Jurkat, Clone E6-1 (cell line): ENCODE measurements at regions not wholly inside any gene's neighbourhood (a gene's known extent, or its start where the extent isn't known, plus 50 kb on each side); places are given as distances from the start of the nearest gene placed in this dataset.
A peak's percentile ranks its signal among the peaks of the same experiment; 100 is the strongest.

Experiments used
- DNase-seq: peaks from one replicate; pipeline ENCODE4 v3.0.0-alpha.2; 2011; ENCODE audit warnings: low read depth, low spot score
- H3K4me3 ChIP-seq: 2 replicates; pipeline ENCODE4 v1.5.1; 2011; ENCODE audit warnings: mild to moderate bottlenecking, low read length, control low read depth, moderate library complexity

DNA sequence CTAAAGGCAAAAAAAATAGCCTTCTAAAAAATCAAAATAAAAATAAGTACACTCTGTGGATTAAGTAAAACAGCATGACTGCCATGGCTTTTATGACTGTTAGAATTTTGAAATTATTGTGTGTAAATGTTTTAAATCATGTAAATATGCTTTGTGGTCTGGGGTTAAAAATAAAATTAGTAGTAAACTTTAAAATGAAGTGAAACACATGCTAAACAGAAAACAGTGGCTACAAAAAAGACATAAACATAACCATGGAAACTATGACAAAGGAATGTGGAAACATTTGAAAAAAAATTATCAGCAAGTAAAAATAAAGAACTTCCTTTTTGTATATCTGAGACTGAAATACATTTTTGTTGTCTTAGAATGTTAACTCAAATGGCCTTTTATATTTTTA lies 134.5 kb upstream of the SPEF2 start:
- no peak for DNase-seq
- H3K4me3 ChIP-seq = no peak overlapping the region

DNA sequence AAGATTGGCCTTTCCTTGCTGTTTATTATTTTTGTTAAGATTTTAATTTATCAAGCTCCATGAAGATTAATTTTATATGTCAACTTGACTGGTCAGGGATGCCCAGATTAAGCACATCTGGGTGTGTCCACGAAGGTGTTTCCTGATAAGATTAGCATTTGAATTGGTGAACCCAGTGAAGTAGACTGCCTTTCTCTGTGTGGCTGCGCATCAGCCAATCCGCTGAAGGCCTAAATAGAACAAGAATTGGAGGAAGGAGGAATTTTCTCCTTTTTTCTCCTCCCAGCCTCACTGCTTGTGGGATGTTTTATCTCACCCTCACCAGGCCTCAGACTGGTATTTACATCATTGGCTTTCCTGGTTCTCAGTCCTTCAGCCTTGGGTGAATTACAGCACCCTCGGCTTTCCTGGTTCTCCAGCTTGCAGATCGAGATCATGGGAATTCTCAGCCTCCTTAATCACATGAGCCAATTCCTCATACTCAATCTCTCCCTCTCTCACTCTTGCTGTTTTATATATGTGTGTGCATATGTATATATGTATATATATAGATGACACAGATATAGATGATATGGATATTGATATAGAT lies 135.4 kb upstream of the SPEF2 start:
- no peak overlapping the region for H3K4me3 ChIP-seq
- no peak for DNase-seq

DNA sequence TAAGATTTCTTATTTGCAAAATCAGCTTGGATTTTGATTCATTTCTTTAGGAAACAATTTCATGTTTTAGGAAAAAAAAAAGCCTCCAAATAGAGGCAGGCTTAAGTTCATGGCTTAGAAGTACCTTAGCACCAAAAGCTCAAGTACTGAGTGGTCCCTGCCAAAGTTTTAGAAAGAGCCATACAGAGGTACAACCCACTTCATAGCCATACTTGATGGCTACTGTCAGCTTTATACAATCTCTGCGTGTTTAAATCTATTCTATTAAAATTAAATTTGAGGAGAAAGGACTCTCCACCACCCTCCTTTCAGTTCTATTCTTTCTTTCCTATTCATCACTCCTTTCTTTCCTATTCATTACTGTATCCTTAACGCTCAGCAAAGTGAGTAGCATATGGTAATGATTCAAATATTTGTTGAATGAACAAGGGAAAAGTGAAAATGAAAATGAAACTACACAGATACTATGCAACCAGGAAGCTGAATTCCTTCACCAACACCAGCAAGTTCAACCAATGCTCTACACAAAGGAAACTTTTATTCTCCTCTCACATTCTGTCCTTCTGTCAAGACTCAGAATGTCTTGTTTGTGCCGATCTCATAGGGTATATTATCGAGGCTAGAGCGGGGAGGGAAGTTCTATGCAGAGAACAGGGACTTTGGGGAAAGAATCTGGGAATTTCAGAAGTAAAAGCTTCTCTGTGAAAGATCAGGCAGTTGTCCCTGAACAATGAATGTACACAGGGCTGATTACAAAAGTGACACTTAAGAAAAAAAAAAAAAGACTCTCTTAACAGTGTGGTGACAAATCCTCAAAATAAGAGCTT lies 138.6 kb upstream of the SPEF2 start:
- no peak overlapping the region for H3K4me3 ChIP-seq
- peak; percentile 31 for DNase-seq

DNA sequence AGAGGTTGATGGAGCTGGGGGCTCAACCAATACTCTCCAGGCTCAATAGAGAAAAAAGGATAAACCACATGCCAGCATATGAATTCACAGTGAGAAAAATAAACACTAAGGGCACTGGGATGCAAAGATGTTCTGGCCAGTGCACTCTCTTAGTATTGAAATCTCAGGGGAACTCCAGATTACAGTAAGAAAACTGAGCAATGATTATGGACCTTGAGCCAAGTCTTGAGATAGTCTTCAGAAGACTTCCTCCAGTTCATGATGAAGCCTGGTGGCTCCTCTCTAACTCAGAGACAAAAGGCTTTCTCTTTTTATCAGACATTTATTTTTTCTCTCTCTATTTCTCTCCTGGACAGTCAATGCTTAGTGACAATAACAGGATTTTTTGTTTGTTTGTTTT lies 139.8 kb upstream of the SPEF2 start:
- no peak for DNase-seq
- no peak overlapping the region for H3K4me3 ChIP-seq

DNA sequence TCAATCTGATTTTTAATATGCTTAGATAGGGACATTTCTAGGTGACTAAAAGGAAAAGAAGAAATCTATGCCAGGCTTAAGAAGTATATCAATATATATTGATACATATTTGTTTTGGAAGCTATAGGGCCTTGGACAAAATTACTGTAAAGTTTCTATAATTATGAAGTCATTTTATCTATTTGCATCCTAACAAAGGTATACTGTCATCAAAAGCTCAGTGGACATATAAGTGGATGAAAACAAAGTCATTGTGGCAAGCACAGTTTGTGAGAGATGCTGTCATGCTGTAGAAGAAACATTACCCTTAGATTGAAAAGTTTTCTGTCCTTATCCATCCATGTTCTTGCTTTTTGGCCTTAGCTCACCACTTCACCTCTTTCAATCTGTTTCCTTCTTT lies 140.3 kb upstream of the SPEF2 start:
- H3K4me3 ChIP-seq = no peak overlapping the region
- no peak for DNase-seq

DNA sequence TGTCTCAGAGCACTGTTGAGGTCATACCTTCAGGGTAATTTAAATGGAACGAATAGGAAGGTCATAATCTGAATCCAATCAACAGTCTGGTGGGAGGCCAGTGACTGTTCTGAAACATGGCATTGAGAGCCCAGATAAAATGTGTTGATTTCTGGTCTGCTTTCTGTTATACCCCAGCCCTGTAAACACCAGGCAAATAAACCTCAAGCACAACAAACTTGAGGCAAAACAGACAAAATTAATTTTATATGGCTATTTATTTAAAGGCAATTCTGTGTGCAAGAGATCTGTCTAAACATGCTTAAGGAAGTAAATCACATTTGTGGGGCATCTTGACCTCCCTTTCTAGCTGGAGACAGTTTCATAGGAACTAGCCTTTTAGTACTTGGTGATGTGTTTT lies 140.9 kb upstream of the SPEF2 start:
- DNase-seq = no peak
- H3K4me3 ChIP-seq = no peak overlapping the region

DNA sequence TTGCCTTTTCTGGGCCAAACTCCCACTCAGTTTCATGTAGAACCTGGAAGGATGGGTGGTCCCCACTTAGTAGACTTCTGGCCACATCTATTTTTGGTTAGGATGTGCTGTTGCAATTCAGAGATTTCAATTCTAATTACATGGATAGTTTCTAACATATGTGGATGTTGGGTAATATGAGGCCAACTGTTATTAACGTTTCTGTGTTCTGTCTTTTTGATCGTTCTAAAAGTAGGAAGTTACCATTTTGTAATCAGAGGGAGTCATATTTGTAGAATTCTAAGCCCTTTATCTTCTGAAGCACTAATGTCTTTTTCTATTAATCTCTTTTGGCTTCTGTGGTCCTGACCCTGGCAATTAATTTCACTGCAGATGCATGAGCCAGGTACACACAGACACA lies 141.6 kb upstream of the SPEF2 start:
- H3K4me3 ChIP-seq = no peak overlapping the region
- no peak for DNase-seq

DNA sequence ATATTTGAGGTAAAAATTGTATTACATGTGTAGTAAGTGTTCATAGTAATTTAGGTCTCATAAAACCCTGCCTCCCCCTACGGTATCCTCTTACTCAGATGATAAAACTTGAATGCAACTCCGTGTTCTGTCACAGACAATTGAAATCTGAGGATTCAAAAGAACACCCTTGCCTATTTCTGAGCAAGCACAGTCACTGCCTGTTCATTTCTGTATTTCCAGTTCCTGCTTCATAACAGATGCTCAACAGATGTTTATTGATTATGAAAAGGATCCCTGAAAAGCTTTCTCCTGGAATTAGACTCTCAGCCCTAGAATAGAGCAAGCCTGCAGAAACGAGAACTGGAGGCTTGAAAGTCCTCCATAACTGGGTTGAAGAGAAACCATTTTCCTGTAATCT lies 144.1 kb upstream of the SPEF2 start:
- no peak overlapping the region for H3K4me3 ChIP-seq
- DNase-seq = no peak

DNA sequence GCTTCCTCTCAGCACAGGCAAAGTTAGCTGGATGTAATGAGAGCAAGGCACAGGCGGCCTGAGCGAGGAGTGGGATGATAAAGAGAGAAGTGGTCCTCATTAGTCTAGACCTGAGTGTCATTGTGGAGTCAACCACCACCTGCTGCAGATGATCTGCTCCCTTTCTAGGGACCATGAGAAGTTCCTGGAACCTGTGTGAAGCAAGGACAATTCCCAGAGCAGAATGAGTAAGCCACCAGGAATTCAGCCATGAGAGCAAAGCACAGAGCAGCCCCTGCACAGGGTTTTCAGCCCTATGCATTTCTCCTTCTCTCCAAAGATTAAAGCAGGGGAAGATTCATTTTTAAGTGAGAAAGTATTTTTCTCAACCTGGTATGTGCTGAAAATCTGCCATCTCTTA lies 146.8 kb upstream of the SPEF2 start:
- DNase-seq = no peak

DNA sequence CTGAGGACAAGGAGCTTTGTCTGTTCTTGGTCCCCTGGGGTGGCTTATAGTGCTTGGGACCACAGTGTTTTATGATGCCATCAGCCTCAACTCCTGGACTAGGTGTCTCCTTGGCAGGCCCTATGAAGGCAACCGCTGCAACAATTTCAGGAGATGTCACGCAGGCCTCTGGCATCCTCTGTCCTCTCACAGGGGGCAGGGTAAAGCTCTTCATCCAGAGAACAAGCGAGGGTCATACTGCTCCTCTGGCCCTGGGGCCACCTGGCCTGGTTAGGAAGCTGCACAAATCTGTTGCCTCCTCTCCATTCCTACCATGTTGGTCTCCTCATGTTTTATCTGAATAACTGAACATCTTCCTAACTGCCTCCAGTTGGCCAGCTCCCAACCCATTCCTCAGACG lies 148.9 kb upstream of the SPEF2 start:
- DNase-seq = no peak
- no peak overlapping the region for H3K4me3 ChIP-seq

More for the DNA sequence above, 146.8 kb upstream of the SPEF2 start:
- H3K4me3 ChIP-seq = no peak overlapping the region

DNA sequence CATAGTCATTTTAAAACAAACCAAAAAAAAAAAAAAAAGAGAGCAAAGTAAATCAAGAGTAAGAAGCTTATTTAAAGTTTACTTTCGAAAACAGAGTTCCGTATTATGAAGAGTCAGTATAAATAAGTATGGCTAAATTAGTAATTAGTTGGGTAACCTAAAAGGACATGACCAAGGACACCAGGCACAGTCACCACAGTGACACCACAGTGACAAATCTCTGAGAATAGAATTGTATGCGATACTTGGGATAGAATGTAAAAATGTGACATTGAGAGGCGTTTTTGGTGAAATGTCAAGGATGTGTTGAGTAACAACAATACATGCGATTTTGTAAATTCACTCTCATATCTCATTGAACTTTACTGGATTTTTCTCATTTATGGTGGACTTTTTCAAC lies 150.9 kb upstream of the SPEF2 start:
- no peak for DNase-seq
- no peak overlapping the region for H3K4me3 ChIP-seq

DNA sequence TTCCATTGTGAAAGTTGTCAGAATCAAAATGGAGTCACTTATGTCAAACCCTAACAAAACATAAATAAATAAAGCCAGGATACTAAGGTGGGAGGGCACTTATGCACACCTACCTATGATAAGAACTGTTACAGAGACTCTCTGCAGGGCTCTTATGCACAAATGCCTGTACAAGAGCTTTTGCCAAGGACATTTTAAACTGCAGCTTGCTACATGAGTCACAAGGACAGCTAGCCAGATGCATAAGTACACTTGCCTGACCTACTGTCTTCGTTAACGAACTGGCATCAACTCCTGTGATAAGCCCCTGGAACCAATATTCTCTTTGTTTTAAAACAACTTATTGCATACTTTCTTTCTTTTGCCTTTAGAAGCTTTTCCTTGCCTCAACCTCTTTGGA lies 152.9 kb upstream of the SPEF2 start:
- DNase-seq = no peak
- no peak overlapping the region for H3K4me3 ChIP-seq

DNA sequence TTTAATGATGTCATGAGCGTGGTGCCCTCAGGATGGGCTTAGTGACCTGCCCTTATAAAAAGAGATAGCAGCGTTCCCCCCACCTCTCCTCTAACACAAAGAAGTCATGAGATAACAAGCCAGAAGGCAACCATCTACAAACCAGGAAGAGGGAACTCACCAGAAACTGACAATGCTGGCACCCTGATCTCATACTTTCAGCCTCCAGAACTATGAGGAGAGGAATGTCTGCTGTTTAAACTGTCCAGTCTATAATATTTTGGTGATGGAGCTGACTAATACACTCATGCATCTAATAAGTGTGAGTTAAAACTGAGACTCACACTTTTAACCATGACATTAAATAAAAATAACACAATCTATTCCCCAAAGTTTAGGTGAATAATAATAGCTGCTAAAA lies 156.1 kb upstream of the SPEF2 start:
- no peak for DNase-seq
- H3K4me3 ChIP-seq = no peak overlapping the region

DNA sequence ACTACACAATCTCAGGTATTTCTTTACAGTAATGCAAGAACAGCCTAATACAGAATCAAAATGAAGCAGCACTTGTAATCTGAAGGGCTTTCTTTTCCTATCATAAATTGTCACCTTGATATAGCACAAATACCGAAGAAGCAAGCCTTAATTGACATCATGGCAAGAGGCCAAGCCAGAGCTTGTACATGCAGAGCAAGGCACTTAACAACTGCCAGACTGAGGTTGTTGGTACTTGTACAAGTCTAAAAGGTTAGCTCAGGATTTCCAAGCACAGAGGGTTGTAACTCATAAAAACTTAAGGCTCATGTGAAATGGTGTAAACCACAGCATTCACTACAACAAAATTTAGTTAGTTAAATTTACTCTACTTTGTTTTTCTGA lies 158.8 kb upstream of the SPEF2 start:
- DNase-seq = peak; percentile 45
- no peak overlapping the region for H3K4me3 ChIP-seq

DNA sequence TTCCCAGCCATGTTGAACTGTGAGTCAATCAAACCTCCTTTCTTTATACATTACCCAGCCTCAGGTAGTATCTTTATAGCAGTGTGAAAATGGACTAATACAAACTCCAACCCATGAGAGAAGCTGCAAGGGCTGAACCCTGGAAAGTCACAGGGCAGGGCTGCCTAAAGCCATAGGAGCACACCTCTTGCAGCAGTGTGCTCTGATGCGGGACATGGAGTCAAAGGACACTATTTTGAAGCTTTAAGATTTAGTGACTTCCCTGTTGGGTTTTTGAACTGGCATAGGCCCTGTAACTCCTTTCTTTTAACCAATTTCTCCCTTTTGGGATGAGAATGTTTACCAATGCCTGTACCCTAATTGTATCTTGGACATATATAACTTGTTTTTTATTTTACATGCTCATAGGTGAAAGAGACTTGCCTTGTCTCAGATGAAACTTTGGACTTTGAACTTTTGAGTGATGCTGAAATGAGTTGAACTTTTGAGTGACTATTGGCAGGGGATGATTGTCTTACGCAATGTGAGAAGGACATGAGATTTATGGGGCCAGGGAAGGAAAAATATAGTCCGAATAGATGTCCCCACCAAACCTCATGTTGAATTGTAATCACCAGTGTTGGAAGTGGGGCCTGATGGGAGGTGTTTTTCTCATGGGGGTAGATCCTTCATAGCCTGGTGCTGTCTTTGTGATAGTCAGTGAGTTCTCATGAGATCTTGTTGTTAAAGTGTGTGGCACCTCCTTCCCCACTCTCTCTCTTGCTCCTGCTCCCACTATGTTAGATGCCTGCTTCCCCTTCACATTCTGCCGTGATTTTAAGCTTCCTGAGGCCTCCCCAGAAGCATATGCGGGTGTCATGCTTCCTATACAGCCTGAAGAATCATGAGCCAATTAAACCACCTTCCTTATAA lies 159.5 kb upstream of the SPEF2 start:
- H3K4me3 ChIP-seq = no peak overlapping the region
- DNase-seq = no peak

DNA sequence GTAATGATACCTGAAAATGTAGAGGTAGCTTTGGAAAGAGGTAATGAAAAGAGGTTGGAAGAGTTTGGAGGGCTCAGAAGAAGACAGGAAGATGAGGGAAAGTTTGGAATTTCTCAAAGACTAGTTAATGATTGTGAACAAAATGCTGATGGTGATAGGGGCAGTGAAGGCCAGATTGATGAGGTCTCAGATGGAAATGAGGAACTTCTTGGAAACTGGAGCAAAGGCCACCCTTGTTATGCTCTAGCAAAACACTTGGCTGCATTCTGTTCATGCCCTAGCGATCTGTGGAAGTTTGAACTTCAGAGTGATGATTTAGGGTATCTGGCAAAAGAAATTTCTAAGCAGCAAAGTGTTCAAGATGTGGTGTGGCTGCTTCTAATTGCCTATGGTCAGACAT lies 161.2 kb upstream of the SPEF2 start:
- H3K4me3 ChIP-seq = no peak overlapping the region
- no peak for DNase-seq

DNA sequence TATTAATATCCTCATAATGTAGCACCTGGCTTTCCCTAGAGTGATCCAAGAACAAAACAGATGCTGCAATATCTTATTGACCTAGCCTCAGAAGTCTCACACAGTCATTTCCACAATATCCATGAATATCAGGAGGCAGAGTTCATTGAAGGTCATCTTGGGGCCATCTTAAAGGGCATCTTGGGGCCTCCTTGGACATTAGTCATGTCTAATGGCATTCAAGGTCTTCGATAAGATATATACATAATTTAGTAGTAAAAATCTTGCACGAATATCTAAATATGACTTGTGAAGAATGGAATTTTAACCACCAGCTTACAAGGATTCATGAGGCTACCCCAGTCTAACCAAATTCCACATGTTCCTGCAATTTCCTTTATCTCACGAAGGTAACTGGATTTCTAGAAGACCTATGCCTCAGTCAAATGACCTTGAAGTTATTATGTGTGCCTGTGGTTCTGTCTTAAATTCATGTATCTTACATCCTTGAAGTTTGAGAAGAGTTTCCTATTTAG lies 163.6 kb upstream of the SPEF2 start:
- no peak overlapping the region for H3K4me3 ChIP-seq
- no peak for DNase-seq

DNA sequence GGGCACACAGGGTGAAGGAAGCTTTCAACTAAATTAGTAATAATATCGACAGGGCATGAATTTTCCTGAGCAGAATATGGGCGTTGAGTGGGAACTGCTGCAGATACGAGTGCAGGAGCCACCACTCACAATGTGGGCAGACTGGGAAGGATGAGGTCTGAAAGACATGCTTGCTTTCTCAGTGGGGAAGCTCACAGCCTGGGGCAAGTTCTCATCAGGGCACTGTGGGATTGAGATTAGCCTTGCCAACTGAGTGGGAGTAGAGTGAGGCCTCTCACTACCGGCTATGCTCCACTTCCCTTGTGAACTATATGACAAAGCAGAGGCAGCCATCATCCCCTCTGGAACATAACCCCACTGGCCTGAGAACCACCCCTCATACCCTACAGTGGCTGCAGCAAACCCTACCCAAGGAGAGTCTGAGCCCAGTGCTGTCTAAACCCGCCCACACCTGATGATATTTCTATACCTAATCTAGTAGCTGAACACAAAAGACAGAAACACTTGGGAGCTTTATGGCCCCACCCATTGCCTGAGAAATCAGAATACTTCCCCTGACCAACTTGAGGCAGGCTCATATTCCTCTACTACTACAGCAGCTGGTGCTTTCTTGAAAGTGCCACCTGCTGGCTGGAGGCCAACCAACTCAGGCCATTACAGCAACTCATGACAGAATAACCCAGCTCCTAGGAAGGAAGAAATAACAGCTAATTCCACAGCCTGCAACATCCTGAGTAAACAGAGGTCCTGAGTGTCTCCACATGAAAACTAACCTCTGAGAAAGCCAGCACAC lies 173.7 kb upstream of the SPEF2 start:
- DNase-seq = peak; percentile 5
- H3K4me3 ChIP-seq = no peak overlapping the region
